MM.1S (cell line): ENCODE measurements at regions not wholly inside any gene's neighbourhood (a gene's known extent, or its start where the extent isn't known, plus 50 kb on each side); places are given as distances from the start of the nearest gene placed in this dataset.

Experiments
- DNase-seq: peaks from one replicate; pipeline ENCODE4 v3.0.0-alpha.2; 2015
- H2AFZ ChIP-seq: fragments of 300-600 bp; sonication (generic); 2 replicates; pipeline ENCODE4 v1.6.0; 2016; ENCODE audit warnings: antibody characterized with exemption, low read length
- H3F3A ChIP-seq: fragments of 300-600 bp; sonication (generic); 2 replicates; pipeline ENCODE4 v1.6.1; 2016; ENCODE audit warnings: mild to moderate bottlenecking, antibody characterized with exemption, low read length, moderate library complexity, mixed read lengths; ENCODE audit not compliant: insufficient read depth
- H3K27ac ChIP-seq: fragments of 300-600 bp; sonication (generic); 2 replicates; pipeline ENCODE4 v1.5.1; 2016; ENCODE audit warnings: mild to moderate bottlenecking, low read length
- H3K27me3 ChIP-seq: fragments of 300-600 bp; sonication (generic); replicated peaks from 2 replicates; pipeline ENCODE4 v1.6.0; 2016; ENCODE audit warnings: low read length; ENCODE audit not compliant: insufficient read depth
- H3K36me3 ChIP-seq: fragments of 300-600 bp; sonication (generic); replicated peaks from 2 replicates; pipeline ENCODE4 v1.6.1; 2016; ENCODE audit warnings: mild to moderate bottlenecking, low read length, mixed read lengths; ENCODE audit not compliant: insufficient read depth
- H3K4me1 ChIP-seq: fragments of 300-600 bp; sonication (generic); 2 replicates; pipeline ENCODE4 v1.6.1; 2016; ENCODE audit warnings: low read length, mixed read lengths
- H3K4me2 ChIP-seq: fragments of 300-600 bp; sonication (generic); 2 replicates; pipeline ENCODE4 v1.6.0; 2016; ENCODE audit warnings: low read depth, low read length
- H3K4me3 ChIP-seq: fragments of 300-600 bp; sonication (generic); 2 replicates; pipeline ENCODE4 v1.5.1; 2016; ENCODE audit warnings: low read length, mixed read lengths
- H3K79me2 ChIP-seq: fragments of 300-600 bp; sonication (generic); 2 replicates; pipeline ENCODE4 v1.6.1; 2016; ENCODE audit warnings: mixed run types, low read length, mixed read lengths
- H3K9ac ChIP-seq: fragments of 300-600 bp; sonication (generic); 2 replicates; pipeline ENCODE4 v1.6.1; 2016; ENCODE audit warnings: low read length, mixed read lengths
- H3K9me2 ChIP-seq: fragments of 300-600 bp; sonication (generic); replicated peaks from 2 replicates; pipeline ENCODE4 v1.6.1; 2016; ENCODE audit warnings: mild to moderate bottlenecking, low read length, mixed read lengths; ENCODE audit not compliant: insufficient read depth
- H3K9me3 ChIP-seq: fragments of 300-600 bp; sonication (generic); replicated peaks from 2 replicates; pipeline ENCODE4 v1.6.1; 2016; ENCODE audit warnings: mild to moderate bottlenecking, low read length, mixed read lengths; ENCODE audit not compliant: insufficient read depth
- H4K20me1 ChIP-seq: fragments of 300-600 bp; sonication (generic); 2 replicates; pipeline ENCODE4 v1.6.1; 2016; ENCODE audit warnings: mild to moderate bottlenecking, low read length, moderate library complexity, mixed read lengths; ENCODE audit not compliant: insufficient read depth
- CTCF ChIP-seq: fragments of 300-600 bp; sonication (generic); IDR thresholded peaks from 2 replicates; pipeline ENCODE4 v1.5.1; 2016; ENCODE audit warnings: antibody characterized with exemption, low read length, mixed read lengths
- EZH2 ChIP-seq: fragments of 300-600 bp; sonication (generic); optimal IDR thresholded peaks from 2 replicates; pipeline ENCODE3; 2017; ENCODE audit warnings: low read depth, mild to moderate bottlenecking, antibody characterized with exemption, low read length, mixed read lengths
- EZH2phosphoT487 ChIP-seq: fragments of 300-600 bp; sonication (generic); IDR thresholded peaks from 2 replicates; pipeline ENCODE4 v1.6.1; 2018; ENCODE audit warnings: antibody characterized with exemption, low read length

GRCh38 chr7:89775459-89775858 lies 378.8 kb upstream of the STEAP1 start:
- Histone ChIP-seq H3K4me1 (no peaks in the 10 kb centered on the region), H3K79me2 (no peaks in the 10 kb centered on the region)

DNA sequence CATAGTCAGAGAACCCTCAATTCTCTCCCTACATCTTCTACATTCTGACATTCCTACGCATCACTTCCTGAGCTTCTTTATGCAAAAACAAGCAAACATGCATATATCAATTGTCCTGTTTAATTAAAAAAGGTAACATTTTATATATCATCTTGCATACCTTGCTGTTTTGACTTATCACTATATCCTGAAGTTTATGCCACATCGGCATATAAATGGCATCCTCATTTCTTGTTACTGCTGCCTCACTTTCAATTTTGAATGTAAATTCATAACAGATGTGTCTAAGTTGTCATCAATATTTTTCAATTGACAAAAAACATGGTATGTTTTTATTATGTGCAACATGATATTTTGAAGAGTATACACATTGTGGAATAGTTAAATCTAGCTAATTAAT lies 377.3 kb upstream of the STEAP1 start:
- no peak overlapping the region for H3K4me2 ChIP-seq
- no peaks in the 10 kb centered on the region for H3F3A ChIP-seq
- TF ChIP-seq EZH2 = no peak
- TF ChIP-seq EZH2phosphoT487 = no peak
- TF ChIP-seq CTCF = no peak
- H3K36me3 ChIP-seq = no peaks in the 10 kb centered on the region
- DNase-seq = no peak
- no peaks in the 10 kb centered on the region for H3K4me1 ChIP-seq
- H3K27ac ChIP-seq = no peak overlapping the region
- H3K79me2 ChIP-seq = no peaks in the 10 kb centered on the region
- H3K9me3 ChIP-seq = no peaks in the 10 kb centered on the region
- no peaks in the 10 kb centered on the region for H3K9me2 ChIP-seq
- H3K9ac ChIP-seq = no peak overlapping the region
- H3K27me3 ChIP-seq = no peaks in the 10 kb centered on the region
- no peak overlapping the region for H3K4me3 ChIP-seq
- no peaks in the 10 kb centered on the region for H4K20me1 ChIP-seq
- H2AFZ ChIP-seq = no peak overlapping the region

More at GRCh38 chr7:89775459-89775858, 378.8 kb upstream of the STEAP1 start:
- Histone ChIP-seq H4K20me1 (no peaks in the 10 kb centered on the region), H2AFZ (no peak overlapping the region), H3K9ac (no peak overlapping the region), H3K27me3 (no peaks in the 10 kb centered on the region), H3K9me2 (no peaks in the 10 kb centered on the region), H3K9me3 (no peaks in the 10 kb centered on the region), H3F3A (no peaks in the 10 kb centered on the region), H3K36me3 (no peaks in the 10 kb centered on the region), H3K27ac (no peak overlapping the region), H3K4me2 (no peak overlapping the region), H3K4me3 (no peak overlapping the region)
- no peak for TF ChIP-seq EZH2phosphoT487
- DNase-seq = no peak

GRCh38 chr7:89777499-89777898 lies 376.8 kb upstream of the STEAP1 start:
- DNase-seq = no peak
- Histone ChIP-seq H3F3A (no peaks in the 10 kb centered on the region), H3K9me2 (no peaks in the 10 kb centered on the region), H3K27ac (no peak overlapping the region), H3K79me2 (no peaks in the 10 kb centered on the region), H4K20me1 (no peaks in the 10 kb centered on the region), H3K4me2 (no peak overlapping the region), H3K4me1 (no peaks in the 10 kb centered on the region), H2AFZ (no peak overlapping the region), H3K36me3 (no peaks in the 10 kb centered on the region), H3K9me3 (no peaks in the 10 kb centered on the region), H3K9ac (no peak overlapping the region), H3K27me3 (no peaks in the 10 kb centered on the region), H3K4me3 (no peak overlapping the region)
- TF ChIP-seq CTCF (no peak), EZH2phosphoT487 (no peak), EZH2 (no peak)

- Histone ChIP-seq H3K9ac (no peak overlapping the region), H3K9me3 (no peaks in the 10 kb centered on the region), H3K27ac (no peak overlapping the region), H3K4me1 (no peaks in the 10 kb centered on the region), H3K4me3 (no peak overlapping the region), H3F3A (no peaks in the 10 kb centered on the region), H3K9me2 (no peaks in the 10 kb centered on the region), H3K4me2 (no peak overlapping the region), H2AFZ (no peak overlapping the region), H3K79me2 (no peaks in the 10 kb centered on the region), H4K20me1 (no peaks in the 10 kb centered on the region), H3K36me3 (no peaks in the 10 kb centered on the region), H3K27me3 (no peaks in the 10 kb centered on the region)
- no peak for DNase-seq
- TF ChIP-seq CTCF (no peak), EZH2 (no peak)
Measured at GRCh38 chr7:89780291-89780690, 374.0 kb upstream of the STEAP1 start.
